ENCODE measurements at regions not wholly inside any gene's neighbourhood (a gene's known extent, or its start where the extent isn't known, plus 50 kb on each side); places are given as distances from the start of the nearest gene placed in this dataset. TPM values are rescaled to one million over a fixed set of nuclear protein-coding genes. Genes with fewer than 3 reads are reported as not detected.

DNA sequence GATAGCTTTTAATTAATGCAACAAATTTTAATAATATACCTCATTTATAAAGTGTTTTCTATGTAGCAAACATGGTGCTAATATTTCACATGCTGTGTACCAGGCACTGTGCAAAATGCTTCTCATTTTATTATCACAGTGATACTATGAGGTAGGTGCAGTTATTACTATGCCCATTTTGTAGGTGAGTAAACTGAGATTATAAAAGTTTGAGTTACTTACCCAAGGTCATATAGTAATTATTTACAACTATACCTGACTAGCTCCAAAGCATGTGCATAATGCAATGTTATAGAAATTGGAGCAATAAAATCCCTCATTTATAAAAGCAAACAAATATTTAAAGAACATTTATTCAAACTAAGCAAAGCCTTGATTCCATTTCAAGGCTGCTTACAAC is 54.5 kb upstream of the DCBLD2 start:
- H3K27ac ChIP-seq, result no peak overlapping the region
- no peak for DNase-seq
- no peaks in the 10 kb centered on the region for H3K9me3 ChIP-seq
- no peaks in the 10 kb centered on the region for H3K27me3 ChIP-seq
- intact Hi-C loops (cut with DNase I), result no loop called here
- TF ChIP-seq, protein P1, sequence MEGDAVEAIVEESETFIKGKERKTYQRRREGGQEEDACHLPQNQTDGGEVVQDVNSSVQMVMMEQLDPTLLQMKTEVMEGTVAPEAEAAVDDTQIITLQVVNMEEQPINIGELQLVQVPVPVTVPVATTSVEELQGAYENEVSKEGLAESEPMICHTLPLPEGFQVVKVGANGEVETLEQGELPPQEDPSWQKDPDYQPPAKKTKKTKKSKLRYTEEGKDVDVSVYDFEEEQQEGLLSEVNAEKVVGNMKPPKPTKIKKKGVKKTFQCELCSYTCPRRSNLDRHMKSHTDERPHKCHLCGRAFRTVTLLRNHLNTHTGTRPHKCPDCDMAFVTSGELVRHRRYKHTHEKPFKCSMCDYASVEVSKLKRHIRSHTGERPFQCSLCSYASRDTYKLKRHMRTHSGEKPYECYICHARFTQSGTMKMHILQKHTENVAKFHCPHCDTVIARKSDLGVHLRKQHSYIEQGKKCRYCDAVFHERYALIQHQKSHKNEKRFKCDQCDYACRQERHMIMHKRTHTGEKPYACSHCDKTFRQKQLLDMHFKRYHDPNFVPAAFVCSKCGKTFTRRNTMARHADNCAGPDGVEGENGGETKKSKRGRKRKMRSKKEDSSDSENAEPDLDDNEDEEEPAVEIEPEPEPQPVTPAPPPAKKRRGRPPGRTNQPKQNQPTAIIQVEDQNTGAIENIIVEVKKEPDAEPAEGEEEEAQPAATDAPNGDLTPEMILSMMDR (IDR thresholded peaks at IDR 0.05), result no peak
- no peak for TF ChIP-seq POLR2A (IDR thresholded peaks at IDR 0.05)
- no peaks in the 10 kb centered on the region for H3K36me3 ChIP-seq
- H3K4me3 ChIP-seq (replicated peaks in 1 of 3), result no peak overlapping the region
- no peaks in the 10 kb centered on the region for H3K4me1 ChIP-seq

DNA sequence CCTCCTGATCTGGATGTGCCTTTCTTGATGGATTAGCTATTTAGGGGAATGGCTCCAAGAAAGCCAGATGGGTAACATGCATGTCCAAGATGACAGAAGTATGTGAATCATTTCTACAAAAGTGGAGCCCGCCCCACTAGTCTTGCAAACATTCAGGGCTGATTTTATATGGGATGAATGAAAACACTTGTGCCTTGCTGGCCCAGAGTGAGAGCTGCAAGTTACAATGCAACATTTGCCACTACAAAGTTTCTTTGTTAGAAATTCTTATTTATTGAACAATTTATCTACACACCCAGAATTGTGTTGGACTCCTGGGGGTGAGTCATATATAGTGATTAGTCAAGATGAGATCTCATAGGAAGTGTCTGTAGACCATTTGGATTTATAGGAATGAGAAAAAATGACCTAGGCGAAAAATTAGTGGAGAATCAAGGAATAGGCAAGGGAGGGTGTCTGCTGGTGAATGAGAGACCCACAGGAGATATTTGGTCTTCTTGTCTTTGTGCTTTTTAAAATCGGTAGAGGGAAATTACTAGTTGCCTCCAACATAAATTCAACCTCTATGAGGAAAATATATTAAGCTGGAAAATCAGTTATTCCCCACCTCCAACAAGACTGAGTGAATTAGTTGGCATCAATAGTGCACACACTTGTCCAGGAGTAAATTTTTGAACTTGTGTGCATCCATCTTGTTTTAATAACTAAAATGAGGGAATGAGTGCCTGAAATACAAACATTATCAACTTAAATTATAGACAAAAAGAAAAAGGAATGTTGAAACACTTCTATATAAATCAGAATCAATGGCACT is 53.5 kb upstream of the DCBLD2 start:
- H3K36me3 ChIP-seq, result no peaks in the 10 kb centered on the region
- intact Hi-C loops (cut with DNase I), result no loop called here
- TF ChIP-seq, protein P1 (IDR thresholded peaks at IDR 0.05), result no peak
- no peak for TF ChIP-seq POLR2A (IDR thresholded peaks at IDR 0.05)
- no peak for DNase-seq
- H3K4me3 ChIP-seq (replicated peaks in 1 of 3), result no peak overlapping the region
- 88 to 89% methylated on average over 3 of the region's 3 CpGs for WGBS, 2 donors
- no peaks in the 10 kb centered on the region for H3K27me3 ChIP-seq
- no peaks in the 10 kb centered on the region for H3K4me1 ChIP-seq
- no peaks in the 10 kb centered on the region for H3K9me3 ChIP-seq
- H3K27ac ChIP-seq, result no peak overlapping the region

DNA sequence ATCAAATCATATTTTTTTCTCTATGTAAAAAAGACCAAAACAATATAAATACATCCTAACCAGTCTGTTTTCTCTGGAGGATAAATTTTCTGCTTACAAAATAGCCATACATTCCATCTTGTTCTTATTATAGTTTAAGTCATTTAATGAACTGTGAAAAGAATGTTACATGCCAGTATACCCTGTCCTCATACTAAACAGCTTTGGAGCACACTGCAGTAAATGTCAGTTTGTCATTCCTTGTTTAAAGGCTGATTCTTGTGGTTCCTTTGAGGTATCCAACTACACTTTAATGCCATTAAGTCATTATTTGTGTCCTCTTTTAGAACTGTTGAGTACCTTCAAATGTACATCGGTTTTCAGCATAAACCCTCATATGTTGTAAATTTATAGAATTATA is 52.7 kb upstream of the DCBLD2 start:
- Histone ChIP-seq H3K27me3 (no peaks in the 10 kb centered on the region), H3K4me1 (no peaks in the 10 kb centered on the region), H3K27ac (no peak overlapping the region), H3K4me3 (replicated peaks in 1 of 3) (no peak overlapping the region), H3K36me3 (no peaks in the 10 kb centered on the region), H3K9me3 (no peaks in the 10 kb centered on the region)
- WGBS, 2 donors, result 78 to 85% methylated on average over 1 of the region's 1 CpG
- intact Hi-C loops (cut with DNase I), result no loop called here
- TF ChIP-seq POLR2A (IDR thresholded peaks at IDR 0.05), result no peak
- TF ChIP-seq, protein P1 (IDR thresholded peaks at IDR 0.05), result no peak
- DNase-seq, result no peak

DNA sequence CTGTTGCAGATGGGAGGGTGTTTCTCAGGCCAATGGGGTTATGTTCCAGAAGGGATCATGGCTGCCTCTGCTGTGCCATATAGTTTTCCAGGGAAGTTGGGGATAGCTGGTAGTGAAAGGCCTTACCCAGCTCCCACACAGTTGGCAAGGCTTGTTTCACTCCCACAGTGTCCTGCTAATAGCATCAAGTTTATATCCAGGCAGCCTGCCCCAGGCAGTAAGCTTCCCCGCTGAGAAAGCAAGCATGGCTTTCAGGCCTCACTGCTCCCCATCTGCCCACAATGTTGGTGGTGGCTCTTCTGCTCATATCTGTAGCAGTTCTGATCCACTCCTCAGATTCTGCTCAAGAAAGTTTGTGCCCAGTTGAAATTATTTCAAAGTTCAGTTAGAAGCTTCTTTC is 50.9 kb upstream of the DCBLD2 start:
- DNase-seq, result no peak
- 91 to 93% methylated on average over 1 of the region's 1 CpG for WGBS, 2 donors
- H3K27ac ChIP-seq, result no peak overlapping the region
- TF ChIP-seq, protein P1 (IDR thresholded peaks at IDR 0.05), result no peak
- no peak for TF ChIP-seq POLR2A (IDR thresholded peaks at IDR 0.05)
- H3K36me3 ChIP-seq, result no peaks in the 10 kb centered on the region
- no peaks in the 10 kb centered on the region for H3K27me3 ChIP-seq
- no peaks in the 10 kb centered on the region for H3K9me3 ChIP-seq
- H3K4me1 ChIP-seq, result no peaks in the 10 kb centered on the region
- H3K4me3 ChIP-seq (replicated peaks in 1 of 3), result no peak overlapping the region
- intact Hi-C loops (cut with DNase I), result no loop called here

Small RNAs in the stretch of these regions (small RNA-seq; reads per million reads assigned to genes)
- gene AC107297.1 (not detected), gene RF00066 (not detected)
